Activated CD8-positive, alpha-beta T cell treated with anti-CD3 and anti-CD28 coated beads, Interleukin-2, amount 10 ng/mL, durations not matched to agents 7 days and 5 days (primary cell): ENCODE measurements at regions not wholly inside any gene's neighbourhood (a gene's known extent, or its start where the extent isn't known, plus 50 kb on each side); places are given as distances from the start of the nearest gene placed in this dataset.
"Not testable (repeated sequence)": the region's sequence is repeated elsewhere in the genome, so short reads cannot be mapped to it uniquely, and the experiment has no call there.

ENCODE experiments used
- ATAC-seq: fragments of 150-1000 bp; cut with Tn5 transposase; one replicate; pipeline ENCODE4 v1.10.0; 2021; ENCODE audit warnings: moderate library complexity
- CTCF ChIA-PET: fragments of 350-600 bp; sonication (Branson Sonifier 250); formaldehyde crosslinking; loops from one replicate; lab custom pipeline; 2021; ENCODE audit warnings: antibody characterized with exemption; lab: Charles Lee
- POLR2A ChIA-PET: fragments of 350-600 bp; sonication (Branson Sonifier 250); formaldehyde crosslinking; loops from one replicate; lab custom pipeline; 2021; ENCODE audit warnings: antibody characterized with exemption; lab: Charles Lee
- DNase-seq: peaks from one replicate; pipeline ENCODE4 v3.0.0-alpha.2; 2020
- H3K27ac Mint-ChIP-seq: one replicate; pipeline ENCODE4 v1.8.0; 2021; ENCODE audit warnings: mild to moderate bottlenecking, mixed read lengths
- H3K27me3 Mint-ChIP-seq: one replicate; pipeline ENCODE4 v1.8.0; 2021; ENCODE audit warnings: low read depth, mixed read lengths
- H3K36me3 Mint-ChIP-seq: one replicate; pipeline ENCODE4 v1.8.0; 2021; ENCODE audit warnings: low read depth, mixed read lengths
- H3K4me1 Mint-ChIP-seq: one replicate; pipeline ENCODE4 v1.8.0; 2021; ENCODE audit warnings: low read depth, mixed read lengths
- H3K4me3 Mint-ChIP-seq: one replicate; pipeline ENCODE4 v1.8.0; 2021; ENCODE audit warnings: mild to moderate bottlenecking, mixed read lengths
- H3K9me3 Mint-ChIP-seq: one replicate; pipeline ENCODE4 v1.8.0; 2022; ENCODE audit warnings: mixed read lengths; ENCODE audit not compliant: insufficient read depth

- ATAC-seq, H3K4me3 Mint-ChIP-seq, H3K36me3 Mint-ChIP-seq, H3K27me3 Mint-ChIP-seq, DNase-seq, CTCF ChIA-PET, H3K4me1 Mint-ChIP-seq, H3K9me3 Mint-ChIP-seq, H3K27ac Mint-ChIP-seq, POLR2A ChIA-PET: not testable (repeated sequence)
Observed at GRCh38 chr12:46973937-46974336, 105.5 kb upstream of the PCED1B start.

GRCh38 chr12:46977871-46978375 is 101.5 kb upstream of the PCED1B start:
- H3K4me1 Mint-ChIP-seq: no peaks in the 10 kb centered on the region
- ChIA-PET POLR2A (no interaction called here), CTCF (no interaction called here)
- no peak for ATAC-seq
- no peaks in the 10 kb centered on the region for H3K9me3 Mint-ChIP-seq
- H3K27me3 Mint-ChIP-seq: peaks cover 4% of the 10 kb centered on the region
- H3K27ac Mint-ChIP-seq: no peak overlapping the region
- no peak for DNase-seq
- no peak overlapping the region for H3K4me3 Mint-ChIP-seq
- H3K36me3 Mint-ChIP-seq: no peaks in the 10 kb centered on the region

- Mint-ChIP-seq H3K36me3 (no peaks in the 10 kb centered on the region), H3K4me1 (no peaks in the 10 kb centered on the region), H3K9me3 (no peaks in the 10 kb centered on the region), H3K4me3 (no peak overlapping the region), H3K27ac (no peak overlapping the region), H3K27me3 (peaks cover 9% of the 10 kb centered on the region)
- ATAC-seq: no peak
- ChIA-PET CTCF (no interaction called here), POLR2A (no interaction called here)
- DNase-seq: no peak
Observed at GRCh38 chr12:46981622-46982021, 97.8 kb upstream of the PCED1B start.

GRCh38 chr12:46982629-46983392 is 96.6 kb upstream of the PCED1B start:
- H3K4me1 Mint-ChIP-seq: no peaks in the 10 kb centered on the region

GRCh38 chr12:46983393-46983793 is 96.0 kb upstream of the PCED1B start:
- no peak for DNase-seq
- CTCF ChIA-PET: interaction anchor here (0.6 to 3.3 kb wide), 12 partner anchors 8 to 992 kb away, joined by 3 to 22 read pairs (median 3); no protein-coding TSS in a partner anchor

More at GRCh38 chr12:46982629-46983392, 96.6 kb upstream of the PCED1B start:
- Mint-ChIP-seq H3K27ac (no peak overlapping the region), H3K4me3 (no peak overlapping the region), H3K36me3 (no peaks in the 10 kb centered on the region), H3K9me3 (no peaks in the 10 kb centered on the region), H3K27me3 (peaks cover 9% of the 10 kb centered on the region)
- DNase-seq (no peak), ATAC-seq (no peak)
- POLR2A ChIA-PET: no interaction called here
- CTCF ChIA-PET: interaction anchor here (0.8 to 3.3 kb wide), 4 partner anchors 39 to 991 kb away, joined by 3 to 22 read pairs (median 5); no protein-coding TSS in a partner anchor

GRCh38 chr12:46983959-46984841 is 95.2 kb upstream of the PCED1B start:
- H3K4me1 Mint-ChIP-seq: no peaks in the 10 kb centered on the region
- DNase-seq: peak; percentile 51
- H3K9me3 Mint-ChIP-seq: peaks cover 4% of the 10 kb centered on the region
- POLR2A ChIA-PET: no interaction called here
- no peak overlapping the region for H3K27ac Mint-ChIP-seq
- H3K4me3 Mint-ChIP-seq: no peak overlapping the region
- peaks cover 10% of the 10 kb centered on the region for H3K27me3 Mint-ChIP-seq
- H3K36me3 Mint-ChIP-seq: no peaks in the 10 kb centered on the region
- peak; percentile 69 for ATAC-seq
- CTCF ChIA-PET: interaction anchor here (0.6 to 3.3 kb wide), 13 partner anchors 8 to 993 kb away, joined by 3 to 22 read pairs (median 3); no protein-coding TSS in a partner anchor

More at GRCh38 chr12:46983393-46983793, 96.0 kb upstream of the PCED1B start:
- H3K9me3 Mint-ChIP-seq: no peaks in the 10 kb centered on the region
- H3K4me1 Mint-ChIP-seq: no peaks in the 10 kb centered on the region
- H3K27ac Mint-ChIP-seq: no peak overlapping the region
- H3K36me3 Mint-ChIP-seq: no peaks in the 10 kb centered on the region
- no peak overlapping the region for H3K4me3 Mint-ChIP-seq
- peaks cover 9% of the 10 kb centered on the region for H3K27me3 Mint-ChIP-seq
- POLR2A ChIA-PET: no interaction called here
- ATAC-seq: no peak

- CTCF ChIA-PET: interaction anchor here (0.6 to 3.3 kb wide), 2 partner anchors 48 to 861 kb away, joined by 3 to 22 read pairs; no protein-coding TSS in a partner anchor
- no peak for DNase-seq
- POLR2A ChIA-PET: no interaction called here
- H3K9me3 Mint-ChIP-seq: peaks cover 13% of the 10 kb centered on the region
- no peaks in the 10 kb centered on the region for H3K4me1 Mint-ChIP-seq
- no peak overlapping the region for H3K27ac Mint-ChIP-seq
- no peak overlapping the region for H3K4me3 Mint-ChIP-seq
- no peaks in the 10 kb centered on the region for H3K36me3 Mint-ChIP-seq
- H3K27me3 Mint-ChIP-seq: peaks cover 11% of the 10 kb centered on the region
- ATAC-seq: no peak
Observed at GRCh38 chr12:46985816-46986215, 93.6 kb upstream of the PCED1B start.

- H3K27ac Mint-ChIP-seq, POLR2A ChIA-PET, ATAC-seq, DNase-seq, H3K4me3 Mint-ChIP-seq, H3K4me1 Mint-ChIP-seq, H3K36me3 Mint-ChIP-seq, CTCF ChIA-PET: not testable (repeated sequence)
- Mint-ChIP-seq H3K27me3 (peaks cover 11% of the 10 kb centered on the region), H3K9me3 (peaks cover 14% of the 10 kb centered on the region)
Observed at GRCh38 chr12:46988122-46988521, 91.3 kb upstream of the PCED1B start.

GRCh38 chr12:46990211-46990610 is 89.2 kb upstream of the PCED1B start:
- DNase-seq (no peak), ATAC-seq (no peak)
- Mint-ChIP-seq H3K27me3 (peaks cover 13% of the 10 kb centered on the region), H3K4me1 (no peaks in the 10 kb centered on the region), H3K4me3 (no peak overlapping the region), H3K27ac (no peak overlapping the region), H3K9me3 (peaks cover 14% of the 10 kb centered on the region), H3K36me3 (no peaks in the 10 kb centered on the region)
- CTCF ChIA-PET: no interaction called here
- POLR2A ChIA-PET: no interaction called here

- POLR2A ChIA-PET, H3K27ac Mint-ChIP-seq, ATAC-seq, DNase-seq, H3K4me3 Mint-ChIP-seq, H3K4me1 Mint-ChIP-seq, CTCF ChIA-PET, H3K36me3 Mint-ChIP-seq, H3K27me3 Mint-ChIP-seq: not testable (repeated sequence)
- peaks cover 14% of the 10 kb centered on the region for H3K9me3 Mint-ChIP-seq
Observed at GRCh38 chr12:46992051-46992450, 87.4 kb upstream of the PCED1B start.

- peaks cover 12% of the 10 kb centered on the region for H3K27me3 Mint-ChIP-seq
- ChIA-PET POLR2A (no interaction called here), CTCF (interaction anchor here (0.9 kb wide), 1 partner anchor 12 kb away, joined by 3 read pairs; no protein-coding TSS in a partner anchor)
- H3K36me3 Mint-ChIP-seq: no peaks in the 10 kb centered on the region
- H3K27ac Mint-ChIP-seq: no peak overlapping the region
- H3K4me1 Mint-ChIP-seq: no peaks in the 10 kb centered on the region
- no peaks in the 10 kb centered on the region for H3K9me3 Mint-ChIP-seq
- ATAC-seq (no peak), DNase-seq (no peak)
- no peak overlapping the region for H3K4me3 Mint-ChIP-seq
Observed at GRCh38 chr12:46998811-46999368, 80.5 kb upstream of the PCED1B start.
